ENCODE measurements at regions not wholly inside any gene's neighbourhood (a gene's known extent, or its start where the extent isn't known, plus 50 kb on each side); places are given as distances from the start of the nearest gene placed in this dataset.
"Not testable (repeated sequence)": the region's sequence is repeated elsewhere in the genome, so short reads cannot be mapped to it uniquely, and the experiment has no call there.

DNA sequence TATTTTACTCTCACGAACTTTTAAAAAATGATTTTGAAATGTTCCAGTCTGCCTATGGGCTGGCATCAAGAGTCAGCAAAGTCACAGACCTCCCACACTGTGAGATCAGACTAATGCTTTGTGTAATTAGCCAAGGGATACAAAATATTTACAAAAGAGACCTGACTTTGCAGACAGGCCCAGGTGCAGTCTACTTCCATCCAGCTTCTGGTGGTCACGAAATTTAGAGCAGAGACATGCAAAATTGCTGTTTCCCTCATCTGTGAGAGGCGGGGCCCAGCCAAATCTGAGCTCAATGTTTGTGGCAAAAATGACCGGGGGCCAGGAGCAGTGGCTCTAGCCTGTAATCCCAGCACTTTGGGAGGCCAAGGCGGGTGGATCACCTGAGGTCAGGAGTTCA, 82.5 kb upstream of the PITRM1 start:
- no peak overlapping the region for H3K27ac ChIP-seq
- intact Hi-C loops (cut with DNase I) = no loop called here
- H3K36me3 ChIP-seq = no peaks in the 10 kb centered on the region
- H3K27me3 ChIP-seq = no peaks in the 10 kb centered on the region
- 62% methylated on average over 4 of the region's 5 CpGs for WGBS (ENCODE audit: insufficient coverage, low coverage, low lambda C conversion rate, missing lambda C conversion rate)
- no peak for ATAC-seq
- no peak for DNase-seq
- H3K9me3 ChIP-seq = no peaks in the 10 kb centered on the region
- no peak overlapping the region for H3K4me3 ChIP-seq
- H3K4me1 ChIP-seq = no peaks in the 10 kb centered on the region
- TF ChIP-seq, protein P1, sequence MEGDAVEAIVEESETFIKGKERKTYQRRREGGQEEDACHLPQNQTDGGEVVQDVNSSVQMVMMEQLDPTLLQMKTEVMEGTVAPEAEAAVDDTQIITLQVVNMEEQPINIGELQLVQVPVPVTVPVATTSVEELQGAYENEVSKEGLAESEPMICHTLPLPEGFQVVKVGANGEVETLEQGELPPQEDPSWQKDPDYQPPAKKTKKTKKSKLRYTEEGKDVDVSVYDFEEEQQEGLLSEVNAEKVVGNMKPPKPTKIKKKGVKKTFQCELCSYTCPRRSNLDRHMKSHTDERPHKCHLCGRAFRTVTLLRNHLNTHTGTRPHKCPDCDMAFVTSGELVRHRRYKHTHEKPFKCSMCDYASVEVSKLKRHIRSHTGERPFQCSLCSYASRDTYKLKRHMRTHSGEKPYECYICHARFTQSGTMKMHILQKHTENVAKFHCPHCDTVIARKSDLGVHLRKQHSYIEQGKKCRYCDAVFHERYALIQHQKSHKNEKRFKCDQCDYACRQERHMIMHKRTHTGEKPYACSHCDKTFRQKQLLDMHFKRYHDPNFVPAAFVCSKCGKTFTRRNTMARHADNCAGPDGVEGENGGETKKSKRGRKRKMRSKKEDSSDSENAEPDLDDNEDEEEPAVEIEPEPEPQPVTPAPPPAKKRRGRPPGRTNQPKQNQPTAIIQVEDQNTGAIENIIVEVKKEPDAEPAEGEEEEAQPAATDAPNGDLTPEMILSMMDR (IDR thresholded peaks at IDR 0.05) = no peak
- TF ChIP-seq POLR2A (IDR thresholded peaks at IDR 0.05) = no peak

DNA sequence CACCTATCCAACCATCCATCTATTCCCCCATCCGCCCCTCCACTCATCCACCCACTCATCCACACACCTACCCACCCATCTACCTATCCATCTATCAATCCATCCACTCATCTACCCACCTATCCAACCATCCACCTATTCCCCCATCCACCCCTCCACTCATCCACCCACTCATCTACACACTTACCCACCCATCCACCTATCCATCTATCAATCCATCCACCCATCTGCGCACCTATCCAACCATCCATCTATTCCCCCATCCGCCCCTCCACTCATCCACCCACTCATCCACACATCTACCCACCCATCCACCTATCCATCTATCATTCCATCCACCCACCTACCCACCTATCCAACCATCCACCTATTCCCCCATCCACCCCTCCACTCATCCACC, 81.4 kb upstream of the PITRM1 start:
- H3K9me3 ChIP-seq; intact Hi-C loops (cut with DNase I); H3K36me3 ChIP-seq; ATAC-seq; H3K27me3 ChIP-seq; H3K4me3 ChIP-seq; H3K27ac ChIP-seq; DNase-seq; H3K4me1 ChIP-seq: not testable (repeated sequence)
- WGBS (ENCODE audit: insufficient coverage, low coverage, low lambda C conversion rate, missing lambda C conversion rate) = 64% methylated on average over 3 of the region's 3 CpGs

DNA sequence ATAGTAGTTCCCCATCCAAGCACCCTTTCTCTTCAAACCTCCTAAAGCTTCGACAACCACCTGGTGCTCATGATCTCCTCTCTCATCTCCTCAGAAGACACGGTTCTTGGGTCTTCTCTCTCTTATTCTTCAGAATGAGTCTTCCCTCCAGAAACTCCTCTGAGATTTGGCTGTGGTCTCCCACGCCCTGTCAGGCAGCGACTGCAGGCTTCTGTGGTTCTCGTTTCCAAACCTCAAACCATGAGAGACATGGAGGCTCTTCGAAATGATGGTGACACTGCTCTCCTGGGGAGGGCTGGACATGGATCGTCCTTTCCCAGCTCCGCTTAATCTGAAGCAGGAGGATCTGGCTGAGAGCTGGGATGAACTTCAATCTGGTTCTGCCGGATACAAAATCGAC, 78.6 kb upstream of the PITRM1 start:
- no peak for DNase-seq
- 61% methylated on average over 10 of the region's 10 CpGs for WGBS (ENCODE audit: insufficient coverage, low coverage, low lambda C conversion rate, missing lambda C conversion rate)

DNA sequence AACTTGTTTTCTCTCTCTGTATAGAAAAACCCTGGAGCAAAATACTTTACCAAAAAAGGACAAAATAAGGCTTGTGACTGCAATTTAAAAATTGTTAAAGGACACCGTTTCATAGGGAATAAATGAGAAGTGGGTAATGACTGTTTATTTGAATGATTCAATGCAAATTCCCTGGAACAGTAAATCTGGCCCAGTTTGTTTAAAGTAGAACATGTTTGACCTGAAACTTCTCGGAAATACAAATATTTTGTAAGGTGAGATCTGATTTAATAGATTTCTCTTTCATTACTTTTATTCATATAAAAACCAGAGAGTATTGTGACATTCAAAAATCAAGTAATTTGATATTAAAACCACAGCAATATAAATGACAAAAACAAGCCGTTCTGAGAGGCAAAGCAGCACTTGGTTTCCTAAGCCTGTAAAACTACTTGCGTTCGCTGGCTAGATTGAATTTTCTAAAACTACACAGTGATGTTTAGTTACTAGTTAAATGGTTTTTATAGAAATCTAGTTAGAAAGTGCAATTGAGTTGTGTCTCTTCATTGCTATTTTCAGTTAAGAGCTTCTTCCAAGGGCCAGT, 76.8 kb upstream of the PITRM1 start:
- H3K36me3 ChIP-seq = no peaks in the 10 kb centered on the region
- H3K27ac ChIP-seq = no peak overlapping the region
- intact Hi-C loops (cut with DNase I) = loop anchor here in 1 of 2 donors (10.0 kb wide), 1 partner anchor 1515 kb away; no protein-coding TSS in a partner anchor
- TF ChIP-seq, protein P1 (IDR thresholded peaks at IDR 0.05) = no peak
- DNase-seq (no peak), ATAC-seq (no peak)
- H3K4me1 ChIP-seq = no peaks in the 10 kb centered on the region
- H3K9me3 ChIP-seq = no peaks in the 10 kb centered on the region
- WGBS (ENCODE audit: insufficient coverage, low coverage, low lambda C conversion rate, missing lambda C conversion rate) = 51% methylated on average over 5 of the region's 5 CpGs
- H3K27me3 ChIP-seq = no peaks in the 10 kb centered on the region
- H3K4me3 ChIP-seq = no peak overlapping the region

More for the DNA sequence above, 78.6 kb upstream of the PITRM1 start:
- intact Hi-C loops (cut with DNase I) = no loop called here
- no peak for ATAC-seq
- H3K4me3 ChIP-seq = no peak overlapping the region
- no peaks in the 10 kb centered on the region for H3K36me3 ChIP-seq
- no peak for TF ChIP-seq POLR2A (IDR thresholded peaks at IDR 0.05)
- TF ChIP-seq, protein P1 (IDR thresholded peaks at IDR 0.05) = no peak
- H3K4me1 ChIP-seq = no peaks in the 10 kb centered on the region
- no peaks in the 10 kb centered on the region for H3K9me3 ChIP-seq
- H3K27me3 ChIP-seq = no peaks in the 10 kb centered on the region
- no peak overlapping the region for H3K27ac ChIP-seq

DNA sequence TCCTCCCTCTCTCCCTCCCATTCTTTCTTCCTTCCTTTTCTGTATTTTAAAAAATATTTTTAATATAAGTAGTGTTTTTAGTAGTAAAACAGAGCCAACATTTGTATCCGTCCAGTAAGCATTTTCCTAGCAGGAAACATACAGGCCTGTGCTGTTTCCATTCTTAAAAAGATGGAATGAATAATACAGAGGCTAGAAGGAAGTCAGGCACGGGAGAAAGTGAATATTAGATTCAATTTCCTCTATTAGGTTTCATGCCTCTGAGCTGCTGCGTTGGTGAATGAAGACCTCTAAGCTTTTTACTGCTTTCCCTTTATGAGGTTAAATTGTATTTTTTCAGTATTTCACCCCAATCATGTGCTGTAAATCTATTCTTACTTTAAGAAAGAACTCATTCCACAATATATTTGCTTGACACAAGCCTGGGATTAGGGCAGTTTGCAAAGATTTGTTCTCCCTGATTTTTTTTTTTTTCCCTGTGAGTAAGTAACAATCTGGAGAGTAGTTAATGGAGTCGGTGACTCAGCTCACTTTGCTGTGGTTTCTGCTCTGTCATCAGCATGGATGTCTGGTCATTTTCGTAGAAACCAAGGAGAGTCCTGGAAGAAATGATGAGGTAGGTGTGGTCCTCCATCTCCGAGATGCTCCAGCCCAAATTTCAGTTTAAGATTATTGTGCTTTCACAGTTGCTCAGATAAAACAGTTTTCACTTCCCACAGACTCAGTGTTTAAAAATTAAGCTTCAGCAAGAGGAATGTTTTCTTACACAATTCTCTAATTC, 76.1 kb upstream of the PITRM1 start:
- Histone ChIP-seq H3K4me1 (no peaks in the 10 kb centered on the region), H3K9me3 (no peaks in the 10 kb centered on the region), H3K27ac (peak overlapping the region in 1 of 3 donors; percentile 48), H3K4me3 (no peak overlapping the region), H3K27me3 (no peaks in the 10 kb centered on the region), H3K36me3 (no peaks in the 10 kb centered on the region)
- DNase-seq = no peak
- 22% methylated on average over 5 of the region's 6 CpGs for WGBS (ENCODE audit: insufficient coverage, low coverage, low lambda C conversion rate, missing lambda C conversion rate)
- peak in 1 of 4 donors; percentile 48 for ATAC-seq
- intact Hi-C loops (cut with DNase I) = loop anchor here in 1 of 2 donors (10.0 kb wide), 1 partner anchor 1516 kb away; no protein-coding TSS in a partner anchor
- TF ChIP-seq POLR2A (IDR thresholded peaks at IDR 0.05) = no peak
- TF ChIP-seq, protein P1 (IDR thresholded peaks at IDR 0.05) = no peak

All from right lobe of liver (tissue), 6 donors.